Upper lobe of right lung (tissue), 1 donor: ENCODE measurements at regions not wholly inside any gene's neighbourhood (a gene's known extent, or its start where the extent isn't known, plus 50 kb on each side); places are given as distances from the start of the nearest gene placed in this dataset.

Source experiments
- ATAC-seq: fragments of 200-7000 bp; cut with Tn5 transposase; one replicate; pipeline ENCODE4 v1.9.1; 2020; ENCODE audit warnings: mild to moderate bottlenecking, moderate library complexity
- DNase-seq: peaks from one replicate; pipeline ENCODE4 v3.0.0-alpha.2; 2020
- H3K27ac ChIP-seq: fragments of 200-600 bp; one replicate; pipeline ENCODE4 v1.8.0; 2022
- H3K27me3 ChIP-seq: fragments of 200-600 bp; one replicate; pipeline ENCODE4 v1.8.0; 2022; ENCODE audit warnings: mild to moderate bottlenecking
- H3K36me3 ChIP-seq: fragments of 200-600 bp; one replicate; pipeline ENCODE4 v1.8.0; 2022
- H3K4me1 ChIP-seq: fragments of 200-600 bp; one replicate; pipeline ENCODE4 v1.8.0; 2022
- H3K4me3 ChIP-seq: fragments of 200-600 bp; one replicate; pipeline ENCODE4 v1.8.0; 2022; ENCODE audit warnings: mild to moderate bottlenecking
- H3K9me3 ChIP-seq: fragments of 200-600 bp; one replicate; pipeline ENCODE4 v1.8.0; 2022
- CTCF ChIP-seq: fragments of 200-600 bp; IDR thresholded peaks from one replicate; pipeline ENCODE4 v1.8.0; 2022; ENCODE audit warnings: antibody characterized with exemption
- intact Hi-C: fragments of 100-400 bp; cut with DNase I; formaldehyde crosslinking; loops from one replicate; pipeline ENCODE4 v1.11.0; 2022
- donor health status: DM: no; HTN: yes; CAD: no; lungs with severe emphysema.

- intact Hi-C loops: no loop called here
- Histone ChIP-seq H3K4me1 (no peaks in the 10 kb centered on the region), H3K9me3 (peaks cover 4% of the 10 kb centered on the region), H3K27ac (no peak overlapping the region), H3K27me3 (no peaks in the 10 kb centered on the region), H3K36me3 (no peaks in the 10 kb centered on the region), H3K4me3 (no peak overlapping the region)
- no peak for ATAC-seq
- no peak for DNase-seq
- TF ChIP-seq CTCF: no peak
Observed at GRCh38 chr10:3622845-3623621, 162.0 kb downstream of the KLF6 start.

DNA sequence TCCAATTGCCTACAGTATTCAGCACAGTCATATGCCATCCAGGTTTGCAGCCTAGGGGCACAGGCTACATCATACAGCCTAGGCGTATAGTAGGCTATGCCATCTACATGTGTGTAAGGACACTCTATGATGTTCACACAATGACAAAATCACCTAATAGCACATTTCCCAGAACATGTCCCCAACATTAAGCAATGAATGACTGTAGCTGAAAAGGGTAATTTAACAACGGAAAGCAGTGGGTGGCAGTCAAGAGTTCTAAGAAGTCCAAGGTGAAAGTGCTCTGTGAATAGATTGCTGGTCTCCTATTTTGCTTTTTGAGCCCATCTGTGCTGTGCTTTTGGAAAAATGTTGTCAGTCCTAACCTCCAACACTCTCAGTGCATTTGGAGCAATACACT lies 162.6 kb downstream of the KLF6 start:
- Histone ChIP-seq H3K4me1 (no peaks in the 10 kb centered on the region), H3K27ac (no peak overlapping the region), H3K27me3 (no peaks in the 10 kb centered on the region), H3K4me3 (no peak overlapping the region), H3K9me3 (peaks cover 4% of the 10 kb centered on the region), H3K36me3 (no peaks in the 10 kb centered on the region)
- ATAC-seq (peak; percentile 17), DNase-seq (no peak)
- intact Hi-C loops: no loop called here
- no peak for TF ChIP-seq CTCF

DNA sequence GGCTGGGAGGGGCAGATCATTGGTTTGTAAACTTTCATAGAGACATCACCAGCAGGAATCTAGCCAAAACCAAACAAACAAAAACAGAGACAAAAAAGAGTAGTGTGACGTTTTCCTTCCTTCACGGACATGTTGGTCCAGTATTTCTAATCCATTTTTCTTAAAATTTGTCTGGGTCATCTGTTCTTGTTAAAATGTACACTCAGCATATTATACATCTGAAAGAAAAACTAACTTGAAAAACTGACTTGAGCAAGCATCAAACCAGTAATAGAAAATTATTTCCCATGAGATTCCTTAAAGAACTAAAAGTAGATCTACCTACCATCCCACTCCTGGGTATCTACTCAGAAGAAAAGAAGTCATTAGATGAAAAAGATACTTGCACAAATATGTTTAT lies 164.2 kb downstream of the KLF6 start:
- Histone ChIP-seq H3K4me3 (no peak overlapping the region), H3K36me3 (no peaks in the 10 kb centered on the region), H3K9me3 (peaks cover 4% of the 10 kb centered on the region), H3K4me1 (no peaks in the 10 kb centered on the region), H3K27me3 (no peaks in the 10 kb centered on the region), H3K27ac (no peak overlapping the region)
- no peak for ATAC-seq
- no peak for TF ChIP-seq CTCF
- DNase-seq: no peak
- intact Hi-C loops: no loop called here

- ATAC-seq (no peak), DNase-seq (no peak)
- no peak overlapping the region for H3K27ac ChIP-seq
- TF ChIP-seq CTCF: no peak
- no peak overlapping the region for H3K4me3 ChIP-seq
- peaks cover 4% of the 10 kb centered on the region for H3K9me3 ChIP-seq
- intact Hi-C loops: no loop called here
- H3K36me3 ChIP-seq: no peaks in the 10 kb centered on the region
- H3K27me3 ChIP-seq: no peaks in the 10 kb centered on the region
- H3K4me1 ChIP-seq: no peaks in the 10 kb centered on the region
Observed at GRCh38 chr10:3619241-3619640, 165.8 kb downstream of the KLF6 start.

DNA sequence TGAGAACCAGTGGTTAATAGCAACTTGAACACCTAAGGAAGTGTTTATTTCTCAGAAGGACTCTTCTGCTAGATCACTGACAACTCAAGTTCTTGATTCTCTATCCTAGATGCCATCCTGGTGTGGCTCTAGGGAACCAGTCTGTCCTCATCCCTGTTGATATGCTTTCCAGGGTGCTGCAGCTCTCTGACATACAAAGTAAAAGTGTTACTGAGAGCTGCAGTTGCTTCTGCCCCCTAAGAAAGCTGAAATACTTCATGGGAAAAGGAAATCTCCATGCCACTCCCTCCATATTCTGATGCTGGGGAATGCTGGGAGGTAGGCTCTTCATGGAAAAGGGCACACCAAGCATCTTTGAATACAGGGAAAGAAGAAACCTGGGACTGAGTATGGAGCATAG lies 168.1 kb downstream of the KLF6 start:
- no peak for DNase-seq
- H3K4me3 ChIP-seq: no peak overlapping the region
- intact Hi-C loops: no loop called here
- TF ChIP-seq CTCF: no peak
- H3K27me3 ChIP-seq: no peaks in the 10 kb centered on the region
- no peaks in the 10 kb centered on the region for H3K4me1 ChIP-seq
- no peak for ATAC-seq
- H3K9me3 ChIP-seq: peaks cover 4% of the 10 kb centered on the region
- no peaks in the 10 kb centered on the region for H3K36me3 ChIP-seq
- H3K27ac ChIP-seq: no peak overlapping the region

DNA sequence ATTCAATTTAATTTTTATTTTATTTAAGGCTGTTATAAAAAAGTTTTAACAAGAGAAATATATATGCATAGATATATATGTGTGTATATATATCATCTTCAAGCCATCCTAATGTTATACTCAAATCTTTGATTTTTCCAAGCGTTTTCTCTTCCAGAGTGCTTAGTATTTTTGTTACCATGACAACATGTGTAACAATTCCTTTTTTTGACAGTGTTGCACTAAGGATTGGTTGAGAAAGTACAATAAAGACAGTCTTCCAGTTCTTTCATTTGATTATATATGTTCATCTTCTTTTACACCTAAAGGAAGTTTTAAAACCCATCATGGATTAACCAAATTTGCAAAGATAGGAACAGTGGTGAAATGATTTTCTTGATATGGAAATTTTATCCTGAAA lies 171.7 kb downstream of the KLF6 start:
- H3K4me1 ChIP-seq: no peaks in the 10 kb centered on the region
- intact Hi-C loops: no loop called here

More for the DNA sequence above, 171.7 kb downstream of the KLF6 start:
- no peak overlapping the region for H3K27ac ChIP-seq
- DNase-seq (no peak), ATAC-seq (no peak)
- no peaks in the 10 kb centered on the region for H3K36me3 ChIP-seq
- no peak overlapping the region for H3K4me3 ChIP-seq
- H3K9me3 ChIP-seq: no peaks in the 10 kb centered on the region
- TF ChIP-seq CTCF: no peak
- no peaks in the 10 kb centered on the region for H3K27me3 ChIP-seq
